ENCODE measurements at regions not wholly inside any gene's neighbourhood (a gene's known extent, or its start where the extent isn't known, plus 50 kb on each side); places are given as distances from the start of the nearest gene placed in this dataset.
"Not testable (repeated sequence)": the region's sequence is repeated elsewhere in the genome, so short reads cannot be mapped to it uniquely, and the experiment has no call there.

DNA sequence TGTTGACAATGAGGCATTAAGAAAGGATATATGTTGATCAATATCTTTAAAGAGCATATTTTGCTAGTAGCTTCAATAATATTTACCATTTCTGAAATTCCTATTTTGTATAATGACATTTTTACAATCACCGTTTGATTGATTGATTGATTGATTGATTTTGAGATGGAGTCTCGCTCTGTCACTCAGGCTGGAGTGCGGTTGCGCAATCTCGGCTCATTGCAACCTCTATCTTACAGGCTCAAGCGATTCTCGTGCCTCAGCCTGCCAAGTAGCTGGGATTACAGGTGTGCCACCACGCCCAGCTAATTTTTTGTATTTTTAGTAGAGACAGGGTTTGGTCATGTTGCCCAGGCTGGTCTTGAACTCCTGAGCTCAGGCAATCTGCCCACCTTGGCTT is 150.9 kb upstream of the TEX13D start:
- H3K36me3 ChIP-seq (ENCODE audit: insufficient read depth); H3K4me3 ChIP-seq (IDR thresholded peaks at IDR 0.05; ENCODE audit: insufficient read depth, low read depth, low read length); H4K20me1 ChIP-seq (ENCODE audit: insufficient read depth); H3K27me3 ChIP-seq (ENCODE audit: insufficient read depth, low read depth); H3K4me1 ChIP-seq (ENCODE audit: low read depth, poor library complexity, severe bottlenecking); H3K27ac ChIP-seq; H3K9ac ChIP-seq; H3K4me2 ChIP-seq; H3K79me2 ChIP-seq (ENCODE audit: insufficient read depth, low read depth); H2AFZ ChIP-seq (ENCODE audit: low read depth): not testable (repeated sequence)

DNA sequence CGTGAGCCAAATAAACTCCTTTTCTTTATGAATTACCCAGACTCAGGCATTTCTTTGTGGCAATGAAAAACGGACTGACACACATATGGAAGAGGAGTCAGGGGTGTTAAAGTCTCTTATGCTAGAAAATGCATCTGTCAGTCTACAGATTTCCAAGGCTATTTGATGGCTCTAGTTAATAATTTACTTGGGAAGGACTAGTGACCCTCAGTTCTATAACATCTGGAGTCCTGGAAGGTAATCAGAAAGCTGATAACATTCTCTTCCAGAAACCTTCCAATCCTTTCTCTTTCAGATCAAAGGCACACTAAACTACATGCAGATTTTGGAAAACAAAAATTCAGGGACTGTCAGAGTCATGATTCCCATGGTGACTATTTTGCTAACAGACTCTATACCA is 142.0 kb upstream of the TEX13D start:
- no peaks in the 10 kb centered on the region for H3K79me2 ChIP-seq (ENCODE audit: insufficient read depth, low read depth)
- H3K4me1 ChIP-seq (ENCODE audit: low read depth, poor library complexity, severe bottlenecking): no peaks in the 10 kb centered on the region
- H2AFZ ChIP-seq (ENCODE audit: low read depth): no peak overlapping the region
- no peak overlapping the region for H3K4me3 ChIP-seq (IDR thresholded peaks at IDR 0.05; ENCODE audit: insufficient read depth, low read depth, low read length)
- no peak overlapping the region for H3K27ac ChIP-seq
- TF ChIP-seq, protein P1, sequence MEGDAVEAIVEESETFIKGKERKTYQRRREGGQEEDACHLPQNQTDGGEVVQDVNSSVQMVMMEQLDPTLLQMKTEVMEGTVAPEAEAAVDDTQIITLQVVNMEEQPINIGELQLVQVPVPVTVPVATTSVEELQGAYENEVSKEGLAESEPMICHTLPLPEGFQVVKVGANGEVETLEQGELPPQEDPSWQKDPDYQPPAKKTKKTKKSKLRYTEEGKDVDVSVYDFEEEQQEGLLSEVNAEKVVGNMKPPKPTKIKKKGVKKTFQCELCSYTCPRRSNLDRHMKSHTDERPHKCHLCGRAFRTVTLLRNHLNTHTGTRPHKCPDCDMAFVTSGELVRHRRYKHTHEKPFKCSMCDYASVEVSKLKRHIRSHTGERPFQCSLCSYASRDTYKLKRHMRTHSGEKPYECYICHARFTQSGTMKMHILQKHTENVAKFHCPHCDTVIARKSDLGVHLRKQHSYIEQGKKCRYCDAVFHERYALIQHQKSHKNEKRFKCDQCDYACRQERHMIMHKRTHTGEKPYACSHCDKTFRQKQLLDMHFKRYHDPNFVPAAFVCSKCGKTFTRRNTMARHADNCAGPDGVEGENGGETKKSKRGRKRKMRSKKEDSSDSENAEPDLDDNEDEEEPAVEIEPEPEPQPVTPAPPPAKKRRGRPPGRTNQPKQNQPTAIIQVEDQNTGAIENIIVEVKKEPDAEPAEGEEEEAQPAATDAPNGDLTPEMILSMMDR (conservative IDR thresholded peaks at IDR 0.05; ENCODE audit: low read depth, low read length): no peak
- H3K4me2 ChIP-seq: no peak overlapping the region
- no peaks in the 10 kb centered on the region for H3K36me3 ChIP-seq (ENCODE audit: insufficient read depth)
- H3K27me3 ChIP-seq (ENCODE audit: insufficient read depth, low read depth): no peaks in the 10 kb centered on the region
- H4K20me1 ChIP-seq (ENCODE audit: insufficient read depth): no peaks in the 10 kb centered on the region
- no peak overlapping the region for H3K9ac ChIP-seq

DNA sequence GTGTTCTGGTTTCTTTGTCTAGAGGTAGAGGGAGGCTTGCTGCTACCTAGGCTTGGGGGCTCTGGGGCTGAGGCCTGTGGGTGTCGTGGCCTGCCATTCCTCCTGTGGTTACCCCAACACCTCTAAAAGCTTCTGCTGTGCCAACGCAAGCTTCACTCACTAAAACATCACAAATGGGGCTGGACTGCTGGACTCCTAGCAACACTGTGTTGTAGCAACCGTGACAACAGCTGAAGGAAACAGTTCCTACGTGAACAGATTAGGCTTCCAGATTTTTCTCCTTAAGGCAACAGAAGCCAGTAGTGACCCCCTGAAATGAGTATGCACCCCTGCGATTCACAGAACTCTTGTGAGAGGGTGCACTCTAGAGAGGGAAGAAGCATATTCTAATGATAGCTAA is 138.3 kb upstream of the TEX13D start:
- no peak overlapping the region for H2AFZ ChIP-seq (ENCODE audit: low read depth)
- no peak overlapping the region for H3K4me2 ChIP-seq
- no peaks in the 10 kb centered on the region for H3K27me3 ChIP-seq (ENCODE audit: insufficient read depth, low read depth)
- H3K27ac ChIP-seq: no peak overlapping the region
- no peaks in the 10 kb centered on the region for H3K36me3 ChIP-seq (ENCODE audit: insufficient read depth)
- TF ChIP-seq, protein P1 (conservative IDR thresholded peaks at IDR 0.05; ENCODE audit: low read depth, low read length): no peak
- no peaks in the 10 kb centered on the region for H4K20me1 ChIP-seq (ENCODE audit: insufficient read depth)
- H3K9ac ChIP-seq: no peak overlapping the region
- H3K4me3 ChIP-seq (IDR thresholded peaks at IDR 0.05; ENCODE audit: insufficient read depth, low read depth, low read length): no peak overlapping the region
- H3K4me1 ChIP-seq (ENCODE audit: low read depth, poor library complexity, severe bottlenecking): no peaks in the 10 kb centered on the region
- H3K79me2 ChIP-seq (ENCODE audit: insufficient read depth, low read depth): no peaks in the 10 kb centered on the region

DNA sequence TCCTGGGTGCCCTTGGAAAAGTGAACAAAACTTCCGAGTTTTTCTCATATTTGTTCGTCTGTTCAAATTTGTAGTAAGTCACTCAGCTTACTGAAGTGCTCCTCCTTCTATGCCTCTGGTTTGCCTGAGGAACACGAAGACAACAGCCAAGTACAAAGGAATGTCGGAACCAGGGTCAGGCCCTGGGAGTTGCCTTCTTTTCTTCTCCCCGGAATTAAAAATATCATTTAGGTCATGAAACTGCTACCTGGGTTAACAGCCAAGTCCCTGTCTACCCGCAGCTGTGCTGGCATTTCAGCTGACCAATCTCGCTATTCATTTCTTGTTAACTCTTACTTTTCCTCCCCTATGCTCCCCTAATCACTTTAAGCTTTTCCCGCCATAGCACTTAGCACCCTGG is 137.6 kb upstream of the TEX13D start:
- no peak overlapping the region for H3K27ac ChIP-seq

DNA sequence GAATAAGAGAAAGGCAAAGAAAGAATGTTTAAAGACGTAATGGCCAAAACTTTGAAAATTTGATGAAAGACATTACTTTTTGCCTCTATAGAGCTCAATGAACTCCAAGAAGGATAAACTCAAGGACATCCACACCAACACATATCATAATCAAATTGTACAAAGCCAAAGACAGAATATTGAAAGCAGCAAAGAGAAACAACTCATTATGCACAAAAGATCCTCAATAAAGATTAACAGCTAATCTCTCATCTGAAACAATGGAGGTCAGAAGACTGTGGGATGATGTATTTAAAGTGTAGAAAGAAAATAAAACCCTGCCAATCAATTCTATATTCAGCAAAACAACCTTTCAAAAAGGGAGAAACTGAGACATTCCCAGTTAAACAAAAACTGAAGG is 129.1 kb upstream of the TEX13D start:
- Histone ChIP-seq H2AFZ (ENCODE audit: low read depth) (no peak overlapping the region), H3K27ac (no peak overlapping the region), H3K79me2 (ENCODE audit: insufficient read depth, low read depth) (no peaks in the 10 kb centered on the region), H4K20me1 (ENCODE audit: insufficient read depth) (no peaks in the 10 kb centered on the region), H3K4me1 (ENCODE audit: low read depth, poor library complexity, severe bottlenecking) (no peaks in the 10 kb centered on the region), H3K9ac (no peak overlapping the region), H3K36me3 (ENCODE audit: insufficient read depth) (no peaks in the 10 kb centered on the region), H3K4me2 (no peak overlapping the region), H3K27me3 (ENCODE audit: insufficient read depth, low read depth) (no peaks in the 10 kb centered on the region), H3K4me3 (IDR thresholded peaks at IDR 0.05; ENCODE audit: insufficient read depth, low read depth, low read length) (no peak overlapping the region)
- TF ChIP-seq, protein P1 (conservative IDR thresholded peaks at IDR 0.05; ENCODE audit: low read depth, low read length): no peak

More for the DNA sequence above, 137.6 kb upstream of the TEX13D start:
- H2AFZ ChIP-seq (ENCODE audit: low read depth): no peak overlapping the region
- no peak overlapping the region for H3K4me3 ChIP-seq (IDR thresholded peaks at IDR 0.05; ENCODE audit: insufficient read depth, low read depth, low read length)
- no peaks in the 10 kb centered on the region for H3K36me3 ChIP-seq (ENCODE audit: insufficient read depth)
- H3K4me2 ChIP-seq: no peak overlapping the region
- no peaks in the 10 kb centered on the region for H3K4me1 ChIP-seq (ENCODE audit: low read depth, poor library complexity, severe bottlenecking)
- H3K27me3 ChIP-seq (ENCODE audit: insufficient read depth, low read depth): no peaks in the 10 kb centered on the region
- no peaks in the 10 kb centered on the region for H4K20me1 ChIP-seq (ENCODE audit: insufficient read depth)
- no peak overlapping the region for H3K9ac ChIP-seq
- no peaks in the 10 kb centered on the region for H3K79me2 ChIP-seq (ENCODE audit: insufficient read depth, low read depth)
- TF ChIP-seq, protein P1 (conservative IDR thresholded peaks at IDR 0.05; ENCODE audit: low read depth, low read length): no peak

Measured in KMS-11 (cell line).